ENCODE measurements at regions not wholly inside any gene's neighbourhood (a gene's known extent, or its start where the extent isn't known, plus 50 kb on each side); places are given as distances from the start of the nearest gene placed in this dataset.

- H3K4me3 ChIP-seq (ENCODE audit: low read depth, low read length): no peak overlapping the region
- no peaks in the 10 kb centered on the region for H3K9me3 ChIP-seq (ENCODE audit: control insufficient read depth, insufficient read depth, low read depth, low read length)
- POLR2A ChIA-PET: no interaction called here
- TF ChIP-seq ZNF423 (tag by site-specific recombination; IDR thresholded peaks at IDR 0.05): no peak
- TF ChIP-seq GFI1B (tag by site-specific recombination; IDR thresholded peaks at IDR 0.05): no peak
- no peak for TF ChIP-seq HOXD13 (CRISPR knock-in tag; IDR thresholded peaks at IDR 0.05; ENCODE audit: borderline replicate concordance)
- no peak for TF ChIP-seq ZNF324 (tag by site-specific recombination; IDR thresholded peaks at IDR 0.05)
- no peak for TF ChIP-seq IKZF3 (tag by site-specific recombination; IDR thresholded peaks at IDR 0.05)
- TF ChIP-seq ZNF350 (tag by site-specific recombination; IDR thresholded peaks at IDR 0.05): no peak
- no peak for TF ChIP-seq ZNF785 (tag by site-specific recombination; IDR thresholded peaks at IDR 0.05)
- TF ChIP-seq ZFP41 (tag by site-specific recombination; IDR thresholded peaks at IDR 0.05; ENCODE audit: borderline replicate concordance): no peak
- no peak for TF ChIP-seq MZF1 (tag by site-specific recombination; IDR thresholded peaks at IDR 0.05; ENCODE audit: borderline replicate concordance)
- no peak for TF ChIP-seq ZNF658 (tag by site-specific recombination; IDR thresholded peaks at IDR 0.05)
- no peak for TF ChIP-seq BCL6B (tag by site-specific recombination; IDR thresholded peaks at IDR 0.05)
- TF ChIP-seq PBX3 (CRISPR knock-in tag; IDR thresholded peaks at IDR 0.05): no peak
- TF ChIP-seq ZNF174 (tag by site-specific recombination; IDR thresholded peaks at IDR 0.05): no peak
- H3K36me3 ChIP-seq (ENCODE audit: control insufficient read depth in 2 of 2, insufficient read depth in 1 of 2, low read length in 2 of 2): no peaks in the 10 kb centered on the region
- H3K27ac ChIP-seq (ENCODE audit: extremely low read depth, low read depth, low read length): no peak overlapping the region
- CTCF ChIA-PET: interaction anchor here (0.6 kb wide), 1 partner anchor 31 kb away, joined by 3 read pairs; no protein-coding TSS in a partner anchor
- no peaks in the 10 kb centered on the region for H3K4me1 ChIP-seq (ENCODE audit: control insufficient read depth, insufficient read depth, low read length)
Observed at GRCh38 chr2:81672516-81672915, 1368.0 kb upstream of the LRRTM1 start.

GRCh38 chr2:81670885-81671284 is 1366.3 kb upstream of the LRRTM1 start:
- POLR2A ChIA-PET: no interaction called here
- CTCF ChIA-PET: interaction anchor here (1.1 kb wide), 2 partner anchors 20 kb away, joined by 3 read pairs; no protein-coding TSS in a partner anchor
- Histone ChIP-seq H3K4me1 (ENCODE audit: control insufficient read depth, insufficient read depth, low read length) (no peaks in the 10 kb centered on the region), H3K4me3 (ENCODE audit: low read depth, low read length) (no peak overlapping the region), H3K9me3 (ENCODE audit: control insufficient read depth, insufficient read depth, low read depth, low read length) (no peaks in the 10 kb centered on the region), H3K36me3 (ENCODE audit: control insufficient read depth in 2 of 2, insufficient read depth in 1 of 2, low read length in 2 of 2) (no peaks in the 10 kb centered on the region), H3K27ac (ENCODE audit: extremely low read depth, low read depth, low read length) (no peak overlapping the region)
- TF ChIP-seq ZBTB26 (tag by site-specific recombination; optimal IDR thresholded peaks at IDR 0.05) (no peak), ZNF18 (tag by site-specific recombination; IDR thresholded peaks at IDR 0.05) (no peak), ZNF148 (tag by site-specific recombination; IDR thresholded peaks at IDR 0.05; ENCODE audit: borderline replicate concordance) (no peak), PRDM1 (tag by site-specific recombination; IDR thresholded peaks at IDR 0.05) (no peak), ZNF776 (tag by site-specific recombination; IDR thresholded peaks at IDR 0.05; ENCODE audit: borderline replicate concordance) (no peak), ZNF394 (tag by site-specific recombination; IDR thresholded peaks at IDR 0.05; ENCODE audit: borderline replicate concordance) (no peak), GLI4 (tag by site-specific recombination; IDR thresholded peaks at IDR 0.05) (no peak), ZNF202 (tag by site-specific recombination; IDR thresholded peaks at IDR 0.05; ENCODE audit: borderline replicate concordance) (no peak), ZNF701 (tag by site-specific recombination; IDR thresholded peaks at IDR 0.05) (no peak), ZNF571 (tag by site-specific recombination; IDR thresholded peaks at IDR 0.05) (no peak), KLF9 (tag by site-specific recombination; IDR thresholded peaks at IDR 0.05; ENCODE audit: low read depth) (no peak), ZNF350 (tag by site-specific recombination; IDR thresholded peaks at IDR 0.05) (no peak)

Measured in HEK293 (cell line).